ENCODE measurements at regions not wholly inside any gene's neighbourhood (a gene's known extent, or its start where the extent isn't known, plus 50 kb on each side); places are given as distances from the start of the nearest gene placed in this dataset.

DNA sequence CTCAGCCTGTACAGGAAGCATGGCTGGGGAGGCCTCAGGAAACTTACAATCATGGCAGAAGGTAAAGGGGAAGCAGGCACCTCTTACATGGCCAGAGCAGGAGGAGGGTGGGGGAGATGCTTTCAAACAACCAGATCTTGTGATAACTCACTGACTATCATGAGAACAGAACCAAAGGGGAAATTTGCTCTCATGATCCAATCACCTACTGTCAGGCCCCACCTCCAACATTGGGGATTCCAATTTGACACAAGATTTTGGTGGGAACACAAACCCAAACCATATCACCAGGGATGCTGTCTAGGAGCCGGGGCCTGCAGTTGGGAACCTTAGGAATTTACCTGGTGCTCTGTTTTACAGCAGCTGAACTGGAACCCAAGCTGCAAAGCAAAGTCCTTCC lies 191.1 kb upstream of the CITED2 start:
- DNase-seq, result no peak

DNA sequence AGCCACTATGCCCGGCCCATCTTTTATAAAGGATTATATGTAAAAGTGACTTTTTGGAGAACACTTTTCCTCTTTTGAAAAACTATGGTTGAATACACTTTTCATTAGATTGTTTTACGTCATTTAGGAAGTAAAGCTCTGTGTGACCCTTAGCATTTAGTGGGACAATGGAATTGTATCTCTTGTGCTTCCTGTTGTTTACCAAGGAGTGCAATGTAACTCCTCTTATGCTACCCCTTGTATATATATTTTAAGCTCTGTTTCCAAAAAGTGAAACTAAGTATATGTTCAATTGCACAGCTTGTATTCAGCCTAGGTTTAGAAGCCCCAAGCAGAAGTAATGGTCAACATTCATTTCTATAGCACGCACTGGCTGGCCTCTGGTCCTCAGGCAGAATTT lies 183.1 kb upstream of the CITED2 start:
- DNase-seq, result no peak

- no peak for DNase-seq
Observed at GRCh38 chr6:139556532-139556931, 182.1 kb upstream of the CITED2 start.

- DNase-seq, result no peak
Observed at GRCh38 chr6:139553916-139554315, 179.5 kb upstream of the CITED2 start.

GRCh38 chr6:139551376-139551775 lies 176.9 kb upstream of the CITED2 start:
- DNase-seq, result no peak

GRCh38 chr6:139550361-139550760 lies 175.9 kb upstream of the CITED2 start:
- DNase-seq, result no peak

DNA sequence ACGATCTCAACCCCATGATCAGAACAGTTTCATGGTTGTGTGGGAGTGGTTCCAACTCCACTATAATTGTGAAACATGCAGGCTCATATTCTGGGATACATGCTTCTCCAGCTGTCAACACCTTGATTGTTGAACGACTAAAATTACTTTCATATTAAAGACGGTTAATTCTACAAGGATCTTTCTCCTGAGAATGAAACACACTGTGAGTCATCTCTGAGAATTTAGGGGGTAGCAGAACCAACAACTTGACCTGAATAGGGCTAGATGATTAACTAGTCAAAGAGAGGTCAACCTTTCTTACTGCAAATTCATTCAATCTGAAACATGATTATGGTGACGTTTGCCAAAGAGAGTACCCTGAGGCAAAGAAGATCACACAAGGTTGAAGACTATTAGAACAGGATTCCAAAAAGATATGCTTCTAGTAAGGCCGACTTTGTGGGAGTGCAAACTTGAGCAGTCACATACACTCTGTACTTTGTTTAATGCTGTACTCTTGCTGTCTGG lies 175.2 kb upstream of the CITED2 start:
- DNase-seq, result no peak

GRCh38 chr6:139547804-139548203 lies 173.4 kb upstream of the CITED2 start:
- no peak for DNase-seq

- DNase-seq, result no peak
Observed at GRCh38 chr6:139547122-139547776, 172.8 kb upstream of the CITED2 start.

DNA sequence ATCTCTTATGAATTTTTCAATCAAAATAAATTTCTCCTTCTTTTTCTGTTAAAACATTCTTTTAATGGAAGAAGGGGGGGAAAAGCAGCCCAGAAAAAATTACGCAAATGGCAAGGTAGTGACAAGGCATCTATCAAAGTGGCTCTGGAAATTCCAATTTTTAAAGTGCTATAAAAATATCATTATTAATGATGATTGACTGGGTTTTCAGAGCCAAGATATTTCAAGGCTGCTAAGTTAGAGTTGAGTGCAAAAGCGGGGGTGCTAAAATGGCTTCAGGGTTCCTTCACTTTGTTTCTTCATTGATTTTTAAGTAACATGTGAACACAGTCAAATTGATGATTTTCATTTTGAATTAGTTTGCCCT lies 171.6 kb upstream of the CITED2 start:
- DNase-seq, result no peak

GRCh38 chr6:139545206-139546105 lies 171.0 kb upstream of the CITED2 start:
- no peak for DNase-seq

DNA sequence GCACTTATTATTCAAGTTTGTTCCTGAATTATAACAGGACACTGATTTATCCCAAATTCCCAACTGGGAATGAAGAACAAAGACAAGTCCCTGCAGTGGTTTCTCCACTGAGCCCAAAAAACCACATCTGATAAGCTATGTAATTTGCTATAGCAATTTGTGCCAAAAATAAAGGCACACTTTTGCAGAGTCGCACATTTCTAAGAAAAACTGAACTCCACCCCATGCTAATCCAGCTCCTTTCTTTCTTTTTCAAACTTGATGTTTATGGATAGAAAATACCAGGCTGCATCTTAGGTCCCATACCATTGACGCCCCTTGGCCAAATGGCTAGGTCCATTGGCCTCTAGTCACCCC lies 170.2 kb upstream of the CITED2 start:
- no peak for DNase-seq

GRCh38 chr6:139542351-139542750 lies 167.9 kb upstream of the CITED2 start:
- no peak for DNase-seq

DNA sequence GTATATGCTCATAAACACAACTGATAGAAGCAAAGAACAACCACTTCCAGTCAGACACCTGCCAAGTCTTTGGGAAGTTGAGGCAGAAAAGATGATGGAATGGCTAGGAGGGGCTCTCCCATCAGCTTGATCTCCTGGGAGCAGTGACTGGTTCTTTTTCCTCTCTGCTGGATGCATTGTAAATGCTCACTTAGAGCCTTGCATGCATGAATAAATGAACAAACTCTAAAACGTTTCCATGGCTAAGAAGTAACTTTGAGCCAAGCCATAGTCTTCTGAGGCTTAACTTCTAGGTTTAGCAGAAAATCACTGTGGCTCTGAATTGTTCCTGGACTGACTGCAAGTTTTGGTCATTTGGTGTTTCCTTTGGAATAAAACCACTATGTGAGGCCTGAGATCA lies 166.4 kb upstream of the CITED2 start:
- DNase-seq, result no peak

GRCh38 chr6:139540276-139540675 lies 165.8 kb upstream of the CITED2 start:
- peak; percentile 58 to 69 for DNase-seq

DNA sequence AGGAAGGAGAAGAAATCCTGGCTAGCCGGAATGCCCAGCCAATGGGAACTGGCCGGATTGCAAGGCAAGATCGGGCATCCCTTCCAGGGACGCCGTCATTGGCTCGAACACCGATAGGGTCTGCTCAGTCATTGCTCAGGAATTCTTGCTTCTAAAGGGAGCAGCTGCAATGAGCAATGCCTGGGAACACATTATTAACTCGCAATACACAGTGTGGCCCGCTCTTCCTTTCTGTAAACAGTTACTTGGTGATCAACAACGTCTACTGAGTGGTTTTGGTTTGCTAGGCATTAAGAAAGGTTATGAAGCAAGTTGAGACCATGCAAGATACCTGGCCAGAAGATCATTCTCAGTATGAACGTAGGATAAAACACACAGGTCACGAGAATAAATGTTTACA lies 165.4 kb upstream of the CITED2 start:
- no peak for DNase-seq

GRCh38 chr6:139538366-139538765 lies 163.9 kb upstream of the CITED2 start:
- no peak for DNase-seq

- DNase-seq, result no peak
Observed at GRCh38 chr6:139536751-139537617, 162.5 kb upstream of the CITED2 start.

- peak in 1 of 2 experiments; percentile 23 for DNase-seq
Observed at GRCh38 chr6:139534472-139535115, 160.1 kb upstream of the CITED2 start.

DNA sequence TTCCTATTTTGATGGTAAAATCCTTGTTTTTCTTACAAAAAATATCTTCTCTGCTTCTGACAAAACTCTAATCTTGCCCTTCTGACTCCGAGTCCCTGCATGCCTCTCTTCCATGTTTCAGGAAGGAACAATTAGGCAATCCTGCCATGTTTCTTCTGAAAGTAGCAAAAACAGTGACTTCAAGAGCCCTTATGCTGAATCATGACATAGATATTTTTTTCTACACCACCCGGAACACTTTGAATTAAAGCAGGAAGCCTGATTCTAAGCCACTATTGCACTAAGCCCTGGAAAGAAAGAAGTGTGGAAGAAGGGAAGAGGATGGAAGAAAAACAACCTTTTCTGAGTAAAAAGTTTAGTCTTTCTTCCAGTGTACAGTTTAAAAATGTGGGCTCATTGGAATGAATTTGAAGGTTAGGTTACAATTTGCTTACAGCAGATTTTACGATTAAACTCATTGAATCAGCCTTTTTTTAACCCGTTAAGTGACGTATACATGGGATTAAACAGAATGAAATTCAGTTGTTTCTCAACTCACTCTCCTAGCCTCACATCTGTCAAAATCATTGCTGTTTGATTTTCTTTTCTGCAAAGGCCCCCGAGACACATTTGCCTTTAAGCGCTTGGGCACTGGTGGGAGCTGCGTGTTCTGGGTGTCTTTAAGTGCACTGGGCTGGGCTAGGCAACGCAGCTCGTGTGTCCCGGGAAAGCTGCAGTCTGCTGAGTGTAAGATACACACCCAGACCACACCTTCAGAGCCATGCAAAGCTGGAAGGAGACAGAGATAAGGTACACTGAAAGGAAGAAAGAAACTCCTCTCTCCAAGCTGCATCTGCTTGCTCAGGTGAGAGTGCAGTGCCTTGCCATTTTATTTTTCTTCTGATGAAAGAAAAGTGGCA lies 159.4 kb upstream of the CITED2 start:
- no peak for DNase-seq

DNA sequence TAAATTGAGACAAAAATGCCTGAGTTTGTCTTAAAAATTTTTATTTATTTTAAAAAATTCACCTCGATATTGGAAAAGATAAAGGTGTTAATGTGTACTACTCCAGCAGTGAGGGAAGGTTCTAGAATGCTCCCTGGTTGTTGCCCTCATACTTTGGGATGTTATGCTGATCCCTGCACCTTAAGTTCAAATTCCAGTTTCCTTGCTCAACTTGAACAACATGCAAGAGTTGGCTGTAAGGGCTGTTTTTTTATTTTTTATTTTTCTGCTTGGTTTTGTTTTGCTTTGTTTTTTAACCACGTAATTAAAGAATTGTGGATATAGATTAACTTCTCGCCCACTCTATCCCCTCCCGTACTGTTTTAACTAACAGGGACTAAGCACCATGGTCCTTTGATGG lies 158.7 kb upstream of the CITED2 start:
- no peak for DNase-seq

Data from activated T-cell treated with anti-CD3 and anti-CD28 coated beads, Interleukin-2, amount 50 U/mL, for 48 hours (primary cell).